Endodermal cell (in vitro differentiated cells): ENCODE measurements at regions not wholly inside any gene's neighbourhood (a gene's known extent, or its start where the extent isn't known, plus 50 kb on each side); places are given as distances from the start of the nearest gene placed in this dataset.

Experiments
- DNase-seq: peaks from one replicate; pipeline ENCODE4 v3.0.0-alpha.2; 2017
- H3K27ac ChIP-seq: 2 replicates; pipeline ENCODE4 v1.5.1; 2013; ENCODE audit warnings: mild to moderate bottlenecking, low read depth, low read length, moderate library complexity
- H3K27me3 ChIP-seq: 2 replicates; pipeline ENCODE4 v1.6.1; 2013; ENCODE audit warnings: mild to moderate bottlenecking, low read length, moderate library complexity; ENCODE audit not compliant: insufficient read depth, control insufficient read depth, poor library complexity, severe bottlenecking
- H3K36me3 ChIP-seq: 2 replicates; pipeline ENCODE4 v1.7.0; 2013; ENCODE audit warnings: mild to moderate bottlenecking, low read length, moderate library complexity; ENCODE audit not compliant: control insufficient read depth, insufficient read depth
- H3K4me1 ChIP-seq: one replicate; pipeline ENCODE4 v1.7.0; 2013; ENCODE audit warnings: low read length; ENCODE audit not compliant: control insufficient read depth, insufficient read depth
- H3K4me3 ChIP-seq: 2 replicates; pipeline ENCODE4 v1.5.1; 2013; ENCODE audit warnings: mild to moderate bottlenecking, low read length, moderate library complexity
- H3K9ac ChIP-seq: 2 replicates; pipeline ENCODE4 v1.6.1; 2013; ENCODE audit warnings: mild to moderate bottlenecking, low read length, moderate library complexity; ENCODE audit not compliant: poor library complexity, severe bottlenecking; ENCODE audit errors: extremely low read depth
- H3K9me3 ChIP-seq: 2 replicates; pipeline ENCODE4 v1.6.1; 2013; ENCODE audit warnings: mild to moderate bottlenecking, low read length, moderate library complexity; ENCODE audit not compliant: control insufficient read depth
- H3K27ac Mint-ChIP-seq: 2 replicates; pipeline ENCODE4 v1.8.0; 2020; ENCODE audit warnings: mixed read lengths
- H3K27me3 Mint-ChIP-seq: 2 replicates; pipeline ENCODE4 v1.8.0; 2021; ENCODE audit warnings: mild to moderate bottlenecking, mixed read lengths; ENCODE audit not compliant: insufficient read depth
- H3K36me3 Mint-ChIP-seq: 2 replicates; pipeline ENCODE4 v1.8.0; 2020; ENCODE audit warnings: low read depth, mixed read lengths
- H3K4me1 Mint-ChIP-seq: 2 replicates; pipeline ENCODE4 v1.8.0; 2020; ENCODE audit warnings: mixed read lengths
- H3K4me3 Mint-ChIP-seq: 2 replicates; pipeline ENCODE4 v1.8.0; 2020; ENCODE audit warnings: mild to moderate bottlenecking, moderate library complexity, mixed read lengths
- H3K9me3 Mint-ChIP-seq: 2 replicates; pipeline ENCODE4 v1.8.0; 2020; ENCODE audit warnings: mild to moderate bottlenecking, mixed read lengths
- WGBS, 2 experiments: methylation state at CpG; one replicate each; pipeline versions ENCODE4 v1.1.5 to v1.1.7; 2013; ENCODE audit warnings: missing lambda C conversion rate in 2 of 2, mixed read lengths in 1 of 2; ENCODE audit not compliant: insufficient coverage in 1 of 2, insufficient read length in 1 of 2; 5-methylcytosine and 5-hydroxymethylcytosine counted together
- TF ChIP-seq, protein P1 (sequence below): fragments of 200-600 bp; sonication (generic); conservative IDR thresholded peaks from 2 replicates; pipeline ENCODE4 v1.5.0; 2021; ENCODE audit warnings: antibody characterized with exemption, mild to moderate bottlenecking

DNA sequence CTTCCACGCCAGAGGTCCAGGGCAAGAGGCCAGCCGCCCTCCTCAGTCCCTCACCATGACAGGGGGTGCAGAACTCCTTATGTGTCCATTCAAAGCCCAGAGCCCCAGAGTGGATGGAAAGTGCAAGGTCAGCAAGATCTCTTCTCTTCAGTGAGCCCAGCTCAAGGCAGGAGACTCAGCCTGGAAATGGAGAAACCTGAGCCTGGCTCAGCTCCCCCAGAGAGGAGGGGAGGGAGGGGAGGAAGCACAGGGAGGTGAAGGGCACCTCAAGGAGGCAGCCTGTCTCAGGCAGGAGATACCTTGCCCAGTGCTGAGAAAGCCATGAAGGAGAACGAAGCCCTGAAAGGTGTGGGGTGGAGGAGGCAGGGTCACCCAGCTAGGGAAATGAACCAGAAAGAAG, 121.8 kb upstream of the PJA1 start:
- no peak for DNase-seq
- WGBS, 2 experiments = 92% methylated on average over 2 of the region's 3 CpGs; no CpG with 5 or more reads in 1 of the 2 experiments
- TF ChIP-seq, protein P1, sequence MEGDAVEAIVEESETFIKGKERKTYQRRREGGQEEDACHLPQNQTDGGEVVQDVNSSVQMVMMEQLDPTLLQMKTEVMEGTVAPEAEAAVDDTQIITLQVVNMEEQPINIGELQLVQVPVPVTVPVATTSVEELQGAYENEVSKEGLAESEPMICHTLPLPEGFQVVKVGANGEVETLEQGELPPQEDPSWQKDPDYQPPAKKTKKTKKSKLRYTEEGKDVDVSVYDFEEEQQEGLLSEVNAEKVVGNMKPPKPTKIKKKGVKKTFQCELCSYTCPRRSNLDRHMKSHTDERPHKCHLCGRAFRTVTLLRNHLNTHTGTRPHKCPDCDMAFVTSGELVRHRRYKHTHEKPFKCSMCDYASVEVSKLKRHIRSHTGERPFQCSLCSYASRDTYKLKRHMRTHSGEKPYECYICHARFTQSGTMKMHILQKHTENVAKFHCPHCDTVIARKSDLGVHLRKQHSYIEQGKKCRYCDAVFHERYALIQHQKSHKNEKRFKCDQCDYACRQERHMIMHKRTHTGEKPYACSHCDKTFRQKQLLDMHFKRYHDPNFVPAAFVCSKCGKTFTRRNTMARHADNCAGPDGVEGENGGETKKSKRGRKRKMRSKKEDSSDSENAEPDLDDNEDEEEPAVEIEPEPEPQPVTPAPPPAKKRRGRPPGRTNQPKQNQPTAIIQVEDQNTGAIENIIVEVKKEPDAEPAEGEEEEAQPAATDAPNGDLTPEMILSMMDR = no peak
- Histone ChIP-seq H3K4me1 (no peaks in the 10 kb centered on the region), H3K9ac (no peak overlapping the region), H3K27me3 (peaks cover 5% of the 10 kb centered on the region), H3K4me3 (no peak overlapping the region), H3K36me3 (no peaks in the 10 kb centered on the region), H3K9me3 (no peaks in the 10 kb centered on the region), H3K27ac (no peak overlapping the region)
- Mint-ChIP-seq H3K27ac (no peak overlapping the region), H3K9me3 (peaks cover 66% of the 10 kb centered on the region), H3K4me3 (no peak overlapping the region), H3K36me3 (no peaks in the 10 kb centered on the region), H3K27me3 (peaks cover 31% of the 10 kb centered on the region), H3K4me1 (peaks cover 13% of the 10 kb centered on the region)

DNA sequence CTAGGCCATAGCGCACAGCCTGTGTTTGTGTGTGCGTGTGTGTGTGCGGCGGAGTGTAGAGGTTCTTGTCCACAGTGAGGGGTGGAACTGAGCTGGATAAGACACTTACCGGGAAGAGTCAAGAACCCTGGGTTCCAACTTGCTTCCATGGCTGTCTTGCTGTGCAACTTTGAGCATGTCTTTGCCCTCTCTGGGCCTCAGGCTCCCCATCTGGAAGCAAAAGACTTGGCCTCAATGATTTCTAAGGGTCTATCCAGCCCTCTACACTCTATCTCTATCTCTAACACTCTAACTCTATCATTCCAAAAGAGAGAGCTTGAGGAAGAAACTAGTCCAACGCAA, 121.3 kb upstream of the PJA1 start:
- Histone ChIP-seq H3K9me3 (no peaks in the 10 kb centered on the region), H3K27me3 (peaks cover 5% of the 10 kb centered on the region), H3K9ac (no peak overlapping the region), H3K36me3 (no peaks in the 10 kb centered on the region), H3K4me3 (no peak overlapping the region), H3K27ac (no peak overlapping the region), H3K4me1 (no peaks in the 10 kb centered on the region)
- Mint-ChIP-seq H3K36me3 (no peaks in the 10 kb centered on the region), H3K27me3 (peaks cover 34% of the 10 kb centered on the region), H3K4me1 (peaks cover 16% of the 10 kb centered on the region), H3K4me3 (no peak overlapping the region), H3K9me3 (peaks cover 69% of the 10 kb centered on the region), H3K27ac (no peak overlapping the region)
- TF ChIP-seq, protein P1 = no peak
- WGBS, 2 experiments = 86% methylated on average over 5 of the region's 6 CpGs; no CpG with 5 or more reads in 1 of the 2 experiments
- no peak for DNase-seq

DNA sequence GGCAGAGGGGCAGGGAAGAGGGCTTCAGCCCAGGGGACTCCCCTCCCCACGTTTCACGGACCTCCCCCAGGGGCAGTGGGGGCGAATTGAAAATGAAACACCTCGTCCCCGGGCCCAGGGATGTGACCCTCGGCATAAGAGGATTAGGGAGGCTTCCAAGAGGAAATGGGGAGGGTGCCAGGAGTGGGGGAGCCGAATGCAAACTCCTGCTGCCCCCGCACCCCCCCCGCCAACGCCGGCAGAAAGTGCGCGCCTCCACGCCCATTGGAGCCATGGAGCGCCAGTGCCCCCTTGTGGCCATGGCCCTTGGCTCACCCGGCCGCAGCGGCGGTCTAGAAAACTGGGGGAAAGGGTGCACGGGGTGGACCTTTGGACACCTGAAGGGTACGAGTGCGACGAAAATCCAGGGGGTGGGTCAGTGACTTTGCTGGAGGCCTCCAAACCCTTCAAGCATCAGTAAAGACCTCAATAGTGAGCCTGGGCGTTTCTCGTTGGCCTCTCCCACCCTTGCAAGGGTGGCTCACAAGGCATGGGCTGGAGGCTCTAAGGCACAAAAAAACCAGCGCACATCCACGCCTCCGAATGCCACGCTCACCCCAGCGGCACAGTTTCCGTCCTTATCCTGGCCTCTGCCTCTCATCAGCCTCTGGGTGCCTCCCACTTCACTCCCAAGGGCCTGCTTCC, 120.8 kb upstream of the PJA1 start:
- peak; percentile 82 for DNase-seq
- Histone ChIP-seq H3K9ac (no peak overlapping the region), H3K9me3 (no peaks in the 10 kb centered on the region), H3K27me3 (peaks cover 5% of the 10 kb centered on the region), H3K4me1 (no peaks in the 10 kb centered on the region), H3K4me3 (peak overlapping the region; percentile 62), H3K36me3 (no peaks in the 10 kb centered on the region), H3K27ac (no peak overlapping the region)
- no peak overlapping the region for H3K27ac Mint-ChIP-seq
- WGBS, 2 experiments = 12% methylated on average over 27 of the region's 31 CpGs; no CpG with 5 or more reads in 1 of the 2 experiments
- H3K4me1 Mint-ChIP-seq = peaks cover 21% of the 10 kb centered on the region
- peak overlapping the region; percentile 43 for H3K4me3 Mint-ChIP-seq
- TF ChIP-seq, protein P1 = peak; percentile 80
- H3K9me3 Mint-ChIP-seq = peaks cover 68% of the 10 kb centered on the region
- peaks cover 37% of the 10 kb centered on the region for H3K27me3 Mint-ChIP-seq
- H3K36me3 Mint-ChIP-seq = no peaks in the 10 kb centered on the region
